ENCODE measurements at regions not wholly inside any gene's neighbourhood (a gene's known extent, or its start where the extent isn't known, plus 50 kb on each side); places are given as distances from the start of the nearest gene placed in this dataset.

DNA sequence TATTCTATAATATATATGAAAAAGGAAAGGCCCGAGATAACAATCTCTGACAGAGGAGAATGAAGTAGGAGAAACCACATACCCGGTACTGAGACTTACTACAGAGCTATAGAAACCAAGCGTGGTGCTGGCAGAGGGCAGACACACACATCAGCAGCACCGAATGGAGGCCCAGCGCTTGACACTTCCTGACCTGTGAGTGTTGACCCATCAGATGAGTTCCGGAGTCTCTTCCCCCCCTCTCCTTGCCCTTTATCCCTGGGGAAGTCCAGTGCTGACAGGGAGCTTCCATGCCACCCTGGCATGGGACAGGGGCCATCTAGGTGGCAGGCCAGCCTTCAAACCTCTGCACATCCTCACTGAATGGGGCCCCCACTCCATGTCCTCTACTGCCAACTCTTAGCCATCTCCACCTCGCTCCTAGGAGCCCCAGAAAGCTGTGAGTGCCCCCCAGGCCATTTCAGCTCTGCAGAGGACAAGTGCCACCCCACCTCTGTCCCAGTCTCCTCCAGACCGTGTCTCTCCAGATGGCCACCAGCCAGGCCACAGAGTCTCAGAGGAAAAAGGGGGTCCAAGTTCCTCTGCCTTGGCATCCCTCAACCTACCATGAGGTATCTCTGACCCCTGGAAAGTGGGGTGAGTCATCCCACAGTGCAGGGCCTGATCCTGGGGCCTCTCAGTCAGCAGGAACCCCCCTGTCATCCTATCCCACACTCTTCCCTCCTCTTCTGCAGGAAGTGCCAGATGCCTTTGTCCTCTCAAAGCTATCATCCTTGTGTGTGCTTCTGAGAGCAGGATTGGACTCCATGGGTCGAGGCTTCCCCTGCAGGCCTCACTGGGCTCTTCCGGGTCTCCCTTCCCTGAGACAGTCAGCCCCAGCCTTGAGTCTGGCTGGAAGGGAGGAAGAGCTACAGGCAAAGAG lies 116.5 kb upstream of the ALDH1A3 start:
- Histone ChIP-seq H3K27ac (ENCODE audit: extremely low read depth, low read depth, low read length) (no peak overlapping the region), H3K79me2 (ENCODE audit: control insufficient read depth, insufficient read depth, low read length) (no peaks in the 10 kb centered on the region), H4K20me1 (replicated peaks; ENCODE audit: control insufficient read depth, insufficient read depth, low read length) (no peaks in the 10 kb centered on the region), H2AFZ (ENCODE audit: low read depth, low read length) (no peak overlapping the region), H3K9ac (ENCODE audit: insufficient read depth in 1 of 2, low read depth in 2 of 2, low read length in 2 of 2) (no peak overlapping the region), H3K4me1 (replicated peaks in 1 of 2; ENCODE audit: control insufficient read depth in 2 of 2, insufficient read depth in 2 of 2, low read length in 2 of 2) (no peaks in the 10 kb centered on the region), H3K9me3 (replicated peaks; ENCODE audit: control insufficient read depth, insufficient read depth, low read depth, low read length) (no peaks in the 10 kb centered on the region), H3K9me1 (ENCODE audit: control insufficient read depth, insufficient read depth, low read length) (no peaks in the 10 kb centered on the region), H3K4me3 (no peak overlapping the region), H3K36me3 (ENCODE audit: control insufficient read depth, insufficient read depth, low read length) (no peaks in the 10 kb centered on the region), H3K4me2 (ENCODE audit: insufficient read depth, low read length) (no peak overlapping the region), H3K27me3 (ENCODE audit: control insufficient read depth in 2 of 2, insufficient read depth in 2 of 2, low read length in 2 of 2) (peaks cover 9 to 50% of the 10 kb centered on the region in 2 experiments; a peak in 4 of 5 replicates)
- TF ChIP-seq KDM2B (CRISPR knock-in tag; IDR thresholded peaks at IDR 0.05), result no peak
- TF ChIP-seq RBM14 (IDR thresholded peaks at IDR 0.05; ENCODE audit: borderline replicate concordance, insufficient read depth, low read depth, low read length), result no peak
- no peak for TF ChIP-seq ZNF347 (CRISPR knock-in tag; IDR thresholded peaks at IDR 0.05; ENCODE audit: low read depth)
- TF ChIP-seq RBM15 (IDR thresholded peaks at IDR 0.05; ENCODE audit: insufficient read depth, low read length), result no peak
- TF ChIP-seq U2AF2 (optimal IDR thresholded peaks at IDR 0.05; ENCODE audit: low read depth, low read length), result no peak
- no peak for TF ChIP-seq CHD2 (IDR thresholded peaks at IDR 0.05; ENCODE audit: low read depth, low read length)
- no peak for TF ChIP-seq U2AF1 (optimal IDR thresholded peaks at IDR 0.05; ENCODE audit: low read depth, low read length)
- TF ChIP-seq, protein P1, sequence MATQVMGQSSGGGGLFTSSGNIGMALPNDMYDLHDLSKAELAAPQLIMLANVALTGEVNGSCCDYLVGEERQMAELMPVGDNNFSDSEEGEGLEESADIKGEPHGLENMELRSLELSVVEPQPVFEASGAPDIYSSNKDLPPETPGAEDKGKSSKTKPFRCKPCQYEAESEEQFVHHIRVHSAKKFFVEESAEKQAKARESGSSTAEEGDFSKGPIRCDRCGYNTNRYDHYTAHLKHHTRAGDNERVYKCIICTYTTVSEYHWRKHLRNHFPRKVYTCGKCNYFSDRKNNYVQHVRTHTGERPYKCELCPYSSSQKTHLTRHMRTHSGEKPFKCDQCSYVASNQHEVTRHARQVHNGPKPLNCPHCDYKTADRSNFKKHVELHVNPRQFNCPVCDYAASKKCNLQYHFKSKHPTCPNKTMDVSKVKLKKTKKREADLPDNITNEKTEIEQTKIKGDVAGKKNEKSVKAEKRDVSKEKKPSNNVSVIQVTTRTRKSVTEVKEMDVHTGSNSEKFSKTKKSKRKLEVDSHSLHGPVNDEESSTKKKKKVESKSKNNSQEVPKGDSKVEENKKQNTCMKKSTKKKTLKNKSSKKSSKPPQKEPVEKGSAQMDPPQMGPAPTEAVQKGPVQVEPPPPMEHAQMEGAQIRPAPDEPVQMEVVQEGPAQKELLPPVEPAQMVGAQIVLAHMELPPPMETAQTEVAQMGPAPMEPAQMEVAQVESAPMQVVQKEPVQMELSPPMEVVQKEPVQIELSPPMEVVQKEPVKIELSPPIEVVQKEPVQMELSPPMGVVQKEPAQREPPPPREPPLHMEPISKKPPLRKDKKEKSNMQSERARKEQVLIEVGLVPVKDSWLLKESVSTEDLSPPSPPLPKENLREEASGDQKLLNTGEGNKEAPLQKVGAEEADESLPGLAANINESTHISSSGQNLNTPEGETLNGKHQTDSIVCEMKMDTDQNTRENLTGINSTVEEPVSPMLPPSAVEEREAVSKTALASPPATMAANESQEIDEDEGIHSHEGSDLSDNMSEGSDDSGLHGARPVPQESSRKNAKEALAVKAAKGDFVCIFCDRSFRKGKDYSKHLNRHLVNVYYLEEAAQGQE (IDR thresholded peaks at IDR 0.05; ENCODE audit: borderline replicate concordance), result no peak
- TF ChIP-seq, protein P1 (CRISPR knock-in tag; IDR thresholded peaks at IDR 0.05; ENCODE audit: low read depth), result no peak
- ATAC-seq (no peak), DNase-seq (ENCODE audit: extremely low read depth in 1 of 4, low spot score in 3 of 4) (no peak), FAIRE-seq (no peak)
- intact Hi-C loops (cut with micrococcal nuclease), result no loop called here
- CTCF ChIA-PET (ENCODE audit: low intra/inter-chr PET ratio), result no interaction called here
- no TSS peak for BruUV-seq (replicated peaks)
- in situ Hi-C loops (cut with MboI), result no loop called here
- 3% methylated on average over 9 of the region's 10 CpGs for WGBS (ENCODE audit: insufficient coverage, low coverage, missing lambda C conversion rate)
- POLR2A ChIA-PET, result interaction anchor here (0.6 kb wide), 1 partner anchor 140 kb away, joined by 3 read pairs; no protein-coding TSS in a partner anchor

All from K562 (cell line).